ENCODE measurements at regions not wholly inside any gene's neighbourhood (a gene's known extent, or its start where the extent isn't known, plus 50 kb on each side); places are given as distances from the start of the nearest gene placed in this dataset.
"Not testable (repeated sequence)": the region's sequence is repeated elsewhere in the genome, so short reads cannot be mapped to it uniquely, and the experiment has no call there.

DNA sequence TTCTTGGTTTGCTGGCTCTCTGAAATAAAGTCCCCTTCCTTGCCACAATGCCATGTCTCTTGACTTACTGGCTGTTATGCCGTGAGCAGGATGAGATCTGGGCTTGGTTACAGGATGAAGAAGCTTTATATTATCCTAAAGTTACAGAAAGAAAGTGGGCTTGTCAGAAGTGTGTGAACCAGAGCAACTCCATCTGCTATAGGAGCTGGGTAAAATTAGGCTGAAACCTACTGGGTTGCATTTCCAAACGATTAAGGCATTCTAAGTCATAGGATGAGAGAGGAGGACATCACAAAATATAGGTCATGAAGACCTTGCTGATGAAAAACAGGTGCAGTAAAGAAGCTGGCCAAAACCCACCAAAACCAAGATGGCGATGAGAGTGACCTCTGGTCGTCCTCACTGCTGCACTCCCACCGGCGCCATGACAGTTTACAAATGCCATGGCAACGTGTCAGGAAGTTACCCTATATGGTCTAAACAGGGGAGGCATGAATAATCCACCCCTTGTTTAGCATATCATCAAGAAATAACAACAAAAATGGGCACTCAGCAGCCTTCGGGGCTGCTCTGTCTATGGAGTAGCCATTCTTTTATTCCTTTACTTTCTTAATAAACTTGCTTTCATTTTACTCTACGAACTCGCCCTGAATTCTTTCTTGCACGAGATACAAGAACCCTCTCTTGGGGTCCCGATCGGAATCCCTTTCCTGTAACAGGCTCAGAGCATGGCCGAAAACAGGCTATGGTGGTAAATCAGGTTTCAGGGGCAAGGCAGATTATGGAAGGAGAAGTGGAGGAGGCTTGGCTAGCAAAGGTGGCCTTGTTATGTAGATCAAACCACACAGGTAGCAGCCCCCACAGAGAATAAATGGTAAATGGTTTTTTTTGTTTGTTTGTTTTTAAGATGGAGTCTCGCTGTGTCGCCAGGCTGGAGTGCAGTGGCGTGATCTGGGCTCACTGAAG lies 81.3 kb upstream of the C16orf82 start:
- DNase-seq (no peak), ATAC-seq (ENCODE audit: low FRiP score in 2 of 2) (no peak)
- Histone ChIP-seq H3K27ac (no peak overlapping the region), H3K27me3 (no peaks in the 10 kb centered on the region), H3K4me1 (no peaks in the 10 kb centered on the region), H3K4me3 (no peak overlapping the region), H3K36me3 (no peaks in the 10 kb centered on the region), H3K9me3 (no peaks in the 10 kb centered on the region)
- TF ChIP-seq EP300 (IDR thresholded peaks at IDR 0.05), result no peak
- TF ChIP-seq POLR2AphosphoS5 (IDR thresholded peaks at IDR 0.05), result no peak
- TF ChIP-seq POLR2A (IDR thresholded peaks at IDR 0.05), result no peak
- TF ChIP-seq, protein P1, sequence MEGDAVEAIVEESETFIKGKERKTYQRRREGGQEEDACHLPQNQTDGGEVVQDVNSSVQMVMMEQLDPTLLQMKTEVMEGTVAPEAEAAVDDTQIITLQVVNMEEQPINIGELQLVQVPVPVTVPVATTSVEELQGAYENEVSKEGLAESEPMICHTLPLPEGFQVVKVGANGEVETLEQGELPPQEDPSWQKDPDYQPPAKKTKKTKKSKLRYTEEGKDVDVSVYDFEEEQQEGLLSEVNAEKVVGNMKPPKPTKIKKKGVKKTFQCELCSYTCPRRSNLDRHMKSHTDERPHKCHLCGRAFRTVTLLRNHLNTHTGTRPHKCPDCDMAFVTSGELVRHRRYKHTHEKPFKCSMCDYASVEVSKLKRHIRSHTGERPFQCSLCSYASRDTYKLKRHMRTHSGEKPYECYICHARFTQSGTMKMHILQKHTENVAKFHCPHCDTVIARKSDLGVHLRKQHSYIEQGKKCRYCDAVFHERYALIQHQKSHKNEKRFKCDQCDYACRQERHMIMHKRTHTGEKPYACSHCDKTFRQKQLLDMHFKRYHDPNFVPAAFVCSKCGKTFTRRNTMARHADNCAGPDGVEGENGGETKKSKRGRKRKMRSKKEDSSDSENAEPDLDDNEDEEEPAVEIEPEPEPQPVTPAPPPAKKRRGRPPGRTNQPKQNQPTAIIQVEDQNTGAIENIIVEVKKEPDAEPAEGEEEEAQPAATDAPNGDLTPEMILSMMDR (IDR thresholded peaks at IDR 0.05), result no peak
- 69 to 75% methylated on average over 17 of the region's 17 CpGs for WGBS, 2 donors

DNA sequence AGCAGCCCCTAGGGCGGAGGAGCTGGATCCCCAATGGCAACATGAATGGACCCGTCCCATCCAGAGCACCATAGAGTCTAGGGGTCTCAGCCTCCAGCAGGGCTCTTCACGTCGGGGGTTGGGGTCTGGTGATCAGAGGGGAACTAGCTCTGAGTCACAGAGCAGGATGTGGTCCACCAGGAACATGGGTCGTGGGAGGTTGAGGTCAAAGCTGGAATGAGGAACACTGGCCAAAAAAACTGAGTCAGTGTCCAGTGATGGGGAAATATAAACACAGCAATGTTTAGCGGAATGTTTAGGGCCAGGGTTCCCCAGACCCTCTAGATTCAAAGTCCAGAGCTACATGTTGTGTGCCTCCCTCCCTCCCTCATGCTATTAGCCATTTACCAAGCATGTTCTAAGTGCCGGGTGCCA lies 79.1 kb upstream of the C16orf82 start:
- WGBS, 2 donors, result 55 to 61% methylated on average over 7 of the region's 7 CpGs
- no peak for ATAC-seq (ENCODE audit: low FRiP score in 2 of 2)

DNA sequence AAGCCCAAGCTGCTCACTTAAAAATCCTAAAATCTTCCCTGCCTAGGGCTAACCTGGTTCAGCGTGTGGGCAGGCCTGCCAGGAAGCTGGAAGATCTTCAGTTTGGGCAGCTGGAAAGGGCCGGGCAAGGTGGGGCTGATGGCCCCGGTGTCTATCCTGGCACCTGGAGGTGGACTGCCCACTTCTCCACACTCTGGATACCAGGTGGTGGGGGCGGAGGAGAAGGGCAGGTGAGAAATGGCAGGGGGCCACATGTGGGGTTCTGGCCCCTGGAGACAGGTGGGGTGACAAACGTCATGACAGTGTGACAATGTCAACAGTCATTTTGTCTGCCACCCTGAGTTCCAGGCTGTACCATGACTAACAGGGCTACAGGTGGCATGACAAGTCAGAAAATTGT lies 78.5 kb upstream of the C16orf82 start:
- TF ChIP-seq EP300 (IDR thresholded peaks at IDR 0.05) (no peak), POLR2A (IDR thresholded peaks at IDR 0.05) (no peak), POLR2AphosphoS5 (IDR thresholded peaks at IDR 0.05) (no peak)
- TF ChIP-seq, protein P1 (IDR thresholded peaks at IDR 0.05), result no peak
- Histone ChIP-seq H3K9me3 (no peaks in the 10 kb centered on the region), H3K27me3 (no peaks in the 10 kb centered on the region), H3K4me3 (no peak overlapping the region), H3K4me1 (no peaks in the 10 kb centered on the region), H3K36me3 (no peaks in the 10 kb centered on the region), H3K27ac (no peak overlapping the region)
- ATAC-seq (ENCODE audit: low FRiP score in 2 of 2) (no peak), DNase-seq (peak in 1 of 2 donors; percentile 17)
- WGBS, 2 donors, result 66 to 68% methylated on average over 4 to 5 of the region's 5 CpGs

More for the DNA sequence above, 79.1 kb upstream of the C16orf82 start:
- H3K27me3 ChIP-seq, result no peaks in the 10 kb centered on the region
- no peak overlapping the region for H3K27ac ChIP-seq
- H3K36me3 ChIP-seq, result no peaks in the 10 kb centered on the region
- DNase-seq, result no peak
- no peaks in the 10 kb centered on the region for H3K4me1 ChIP-seq
- H3K4me3 ChIP-seq, result no peak overlapping the region
- H3K9me3 ChIP-seq, result no peaks in the 10 kb centered on the region
- TF ChIP-seq POLR2AphosphoS5 (IDR thresholded peaks at IDR 0.05), result no peak
- TF ChIP-seq, protein P1 (IDR thresholded peaks at IDR 0.05), result no peak
- no peak for TF ChIP-seq POLR2A (IDR thresholded peaks at IDR 0.05)
- no peak for TF ChIP-seq EP300 (IDR thresholded peaks at IDR 0.05)

DNA sequence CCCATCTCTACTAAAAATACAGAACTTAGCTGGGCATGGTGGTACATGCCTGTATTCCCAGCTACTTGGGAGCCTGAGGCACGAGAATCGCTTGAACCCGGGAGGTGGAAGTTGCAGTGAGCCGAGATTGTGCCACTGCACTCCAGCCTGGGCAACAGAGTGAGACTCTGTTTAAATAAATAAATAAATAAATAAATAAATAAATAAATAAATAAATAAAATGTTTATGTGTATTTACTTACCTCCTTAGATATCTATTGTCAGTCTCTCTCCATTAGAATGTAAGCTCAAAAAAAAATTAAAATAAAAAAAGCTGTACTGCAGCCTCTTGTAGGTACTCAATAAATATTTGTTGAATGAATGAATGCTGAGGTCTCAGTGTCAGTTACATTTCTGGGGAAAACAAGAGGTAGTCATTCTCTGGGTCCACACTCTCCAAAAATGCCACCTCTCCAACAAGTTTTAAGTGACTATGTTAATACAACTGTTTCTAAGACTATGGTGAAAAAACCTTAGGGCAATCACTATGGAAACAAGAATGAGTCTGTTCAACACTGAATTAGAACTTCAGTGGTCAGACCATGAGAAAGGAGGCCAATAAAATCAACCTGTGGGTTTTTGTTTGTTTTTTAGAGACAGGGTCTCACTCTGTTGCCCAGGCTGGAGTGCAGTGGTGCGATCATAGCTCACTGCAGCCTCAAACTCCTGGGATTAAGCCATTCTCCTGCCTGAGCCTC lies 76.2 kb upstream of the C16orf82 start:
- H3K4me3 ChIP-seq; H3K27me3 ChIP-seq; H3K9me3 ChIP-seq; DNase-seq; H3K36me3 ChIP-seq; ATAC-seq (ENCODE audit: low FRiP score in 2 of 2); H3K4me1 ChIP-seq; H3K27ac ChIP-seq: not testable (repeated sequence)
- WGBS, 2 donors, result 92 to 93% methylated on average over 5 of the region's 5 CpGs

DNA sequence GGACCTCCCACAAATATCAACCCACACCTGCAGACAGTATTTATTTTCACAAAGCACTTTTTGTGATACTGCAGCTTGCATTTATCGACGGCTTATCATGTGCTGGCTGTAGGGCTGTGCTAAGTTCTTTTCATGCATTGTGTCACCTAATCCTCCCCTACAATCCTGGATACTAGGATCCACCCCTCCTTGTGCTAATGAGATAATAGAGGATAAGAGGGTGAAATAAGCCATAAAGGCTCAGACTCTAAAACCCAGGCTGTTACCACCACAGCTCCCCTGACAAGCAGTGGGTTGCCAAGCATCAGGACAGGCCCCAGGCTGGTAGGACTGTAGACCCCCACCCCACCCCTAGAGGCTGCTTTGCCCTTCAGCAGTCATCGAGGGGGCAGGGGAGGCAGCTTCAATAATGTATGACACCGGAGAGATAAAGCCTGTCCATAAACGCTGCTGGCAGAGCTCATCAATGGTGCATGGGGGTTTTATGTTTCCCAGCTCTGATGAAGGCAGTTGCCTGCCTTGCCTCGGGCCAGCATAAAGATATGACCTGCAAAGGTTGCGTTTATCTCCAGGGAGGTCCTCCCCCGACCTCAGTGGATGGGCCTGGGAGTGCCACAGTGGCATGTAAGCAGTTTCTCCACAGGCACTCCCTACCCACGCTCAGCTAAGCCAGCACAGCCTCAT lies 73.9 kb upstream of the C16orf82 start:
- Histone ChIP-seq H3K27ac (no peak overlapping the region), H3K4me3 (no peak overlapping the region), H3K9me3 (no peaks in the 10 kb centered on the region), H3K4me1 (no peaks in the 10 kb centered on the region), H3K27me3 (no peaks in the 10 kb centered on the region), H3K36me3 (no peaks in the 10 kb centered on the region)
- no peak for DNase-seq
- no peak for TF ChIP-seq EP300 (IDR thresholded peaks at IDR 0.05)
- no peak for TF ChIP-seq POLR2A (IDR thresholded peaks at IDR 0.05)
- TF ChIP-seq, protein P1 (IDR thresholded peaks at IDR 0.05), result no peak
- no peak for TF ChIP-seq POLR2AphosphoS5 (IDR thresholded peaks at IDR 0.05)
- ATAC-seq (ENCODE audit: low FRiP score in 2 of 2), result no peak
- WGBS, 2 donors, result 36 to 41% methylated on average over 7 to 9 of the region's 9 CpGs

Measured in upper lobe of left lung (tissue), 6 donors.